Neuronal stem cell (in vitro differentiated cells): ENCODE measurements at regions not wholly inside any gene's neighbourhood (a gene's known extent, or its start where the extent isn't known, plus 50 kb on each side); places are given as distances from the start of the nearest gene placed in this dataset.

Experiments used
- DNase-seq: peaks from one replicate; pipeline ENCODE4 v3.0.0-alpha.2; 2013; ENCODE audit warnings: low spot score
- H2AFZ ChIP-seq: one replicate; pipeline ENCODE4 v1.6.1; 2013; ENCODE audit warnings: mild to moderate bottlenecking, low read length, inconsistent platforms
- H2AK5ac ChIP-seq: 2 replicates; pipeline ENCODE4 v1.6.1; 2013; ENCODE audit warnings: low read depth, mild to moderate bottlenecking, inconsistent platforms, low read length, moderate library complexity, mixed read lengths
- H2BK120ac ChIP-seq: 2 replicates; pipeline ENCODE4 v1.6.1; 2013; ENCODE audit warnings: low read depth, mild to moderate bottlenecking, inconsistent platforms, low read length, moderate library complexity, mixed read lengths
- H2BK12ac ChIP-seq: one replicate; pipeline ENCODE4 v1.6.1; 2013; ENCODE audit warnings: low read length, inconsistent platforms
- H2BK15ac ChIP-seq: 2 replicates; pipeline ENCODE4 v1.6.1; 2013; ENCODE audit warnings: mild to moderate bottlenecking, low read length, inconsistent platforms, mixed read lengths
- H2BK5ac ChIP-seq: one replicate; pipeline ENCODE4 v1.6.1; 2013; ENCODE audit warnings: inconsistent platforms, mild to moderate bottlenecking, low read length, moderate library complexity
- H3K14ac ChIP-seq: one replicate; pipeline ENCODE4 v1.6.1; 2013; ENCODE audit warnings: low read length, inconsistent platforms
- H3K18ac ChIP-seq: 2 replicates; pipeline ENCODE4 v1.6.1; 2013; ENCODE audit warnings: low read length, inconsistent platforms
- H3K23ac ChIP-seq: 2 replicates; pipeline ENCODE4 v1.6.1; 2013; ENCODE audit warnings: low read depth, mild to moderate bottlenecking, mixed read lengths, low read length, inconsistent platforms; ENCODE audit not compliant: poor library complexity
- H3K27ac ChIP-seq: replicated peaks from 3 replicates; pipeline ENCODE4 v1.5.1; 2013; ENCODE audit warnings: low read length, inconsistent platforms
- H3K27me3 ChIP-seq, 3 experiments: 2 replicates each; pipeline ENCODE4 v1.6.1; 2013; ENCODE audit warnings: low read length in 3 of 3, mild to moderate bottlenecking in 2 of 3, inconsistent platforms in 1 of 3, low read depth in 1 of 3, mixed read lengths in 1 of 3, moderate library complexity in 1 of 3; ENCODE audit not compliant: control insufficient read depth in 3 of 3, insufficient read depth in 3 of 3
- H3K36me3 ChIP-seq, 2 donors: replicated peaks in 1 of 2; 2 replicates each; pipeline ENCODE4 v1.6.1; 2013; ENCODE audit warnings: low read length in 2 of 2; ENCODE audit not compliant: control insufficient read depth in 2 of 2, insufficient read depth in 2 of 2
- H3K4ac ChIP-seq: 2 replicates; pipeline ENCODE4 v1.6.1; 2013; ENCODE audit warnings: inconsistent platforms, mild to moderate bottlenecking, low read length, moderate library complexity
- H3K4me1 ChIP-seq, 2 donors: 1 replicate in 1 of 2; 2 replicates in 1 of 2; pipeline ENCODE4 v1.6.1; 2013; ENCODE audit warnings: low read length in 2 of 2, low read depth in 1 of 2; ENCODE audit not compliant: control insufficient read depth in 2 of 2, insufficient read depth in 1 of 2
- H3K4me2 ChIP-seq: one replicate; pipeline ENCODE4 v1.6.1; 2013; ENCODE audit warnings: mild to moderate bottlenecking, low read length, inconsistent platforms; ENCODE audit not compliant: insufficient read depth, poor library complexity, severe bottlenecking
- H3K4me3 ChIP-seq, 2 donors: 2 replicates each; pipeline ENCODE4 v1.5.1; 2013; ENCODE audit warnings: low read length in 2 of 2, mild to moderate bottlenecking in 2 of 2, inconsistent platforms in 1 of 2, moderate library complexity in 1 of 2
- H3K79me1 ChIP-seq: one replicate; pipeline ENCODE4 v1.6.1; 2013; ENCODE audit warnings: low read depth, mild to moderate bottlenecking, inconsistent platforms, low read length, moderate library complexity
- H3K9ac ChIP-seq: one replicate; pipeline ENCODE4 v1.6.1; 2013; ENCODE audit warnings: mild to moderate bottlenecking, low read depth, low read length, inconsistent platforms; ENCODE audit not compliant: poor library complexity
- H3K9me3 ChIP-seq, 2 donors: replicated peaks in 1 of 2; 2 replicates each; pipeline versions ENCODE3 to v1.6.1; 2013; ENCODE audit warnings: low read length in 2 of 2, mild to moderate bottlenecking in 2 of 2, inconsistent platforms in 1 of 2, low read depth in 1 of 2, mixed read lengths in 1 of 2, moderate library complexity in 1 of 2; ENCODE audit not compliant: control insufficient read depth in 2 of 2, insufficient read depth in 1 of 2
- H4K8ac ChIP-seq: one replicate; pipeline ENCODE4 v1.6.1; 2013; ENCODE audit warnings: low read depth, mild to moderate bottlenecking, inconsistent platforms, low read length, moderate library complexity
- H4K91ac ChIP-seq: one replicate; pipeline ENCODE4 v1.6.1; 2013; ENCODE audit warnings: low read length, low read depth, mild to moderate bottlenecking, inconsistent platforms; ENCODE audit not compliant: poor library complexity
- WGBS, 2 donors: extraction: QIAGEN DNeasy Blood & Tissue Kit; methylation state at CpG; one replicate each; pipeline ENCODE4 v1.1.7; 2013; ENCODE audit warnings: missing lambda C conversion rate in 2 of 2, mixed read lengths in 1 of 2; ENCODE audit not compliant: insufficient read length in 2 of 2, insufficient replicate concordance in 1 of 2; ENCODE audit errors: extremely low coverage in 2 of 2; 5-methylcytosine and 5-hydroxymethylcytosine counted together

DNA sequence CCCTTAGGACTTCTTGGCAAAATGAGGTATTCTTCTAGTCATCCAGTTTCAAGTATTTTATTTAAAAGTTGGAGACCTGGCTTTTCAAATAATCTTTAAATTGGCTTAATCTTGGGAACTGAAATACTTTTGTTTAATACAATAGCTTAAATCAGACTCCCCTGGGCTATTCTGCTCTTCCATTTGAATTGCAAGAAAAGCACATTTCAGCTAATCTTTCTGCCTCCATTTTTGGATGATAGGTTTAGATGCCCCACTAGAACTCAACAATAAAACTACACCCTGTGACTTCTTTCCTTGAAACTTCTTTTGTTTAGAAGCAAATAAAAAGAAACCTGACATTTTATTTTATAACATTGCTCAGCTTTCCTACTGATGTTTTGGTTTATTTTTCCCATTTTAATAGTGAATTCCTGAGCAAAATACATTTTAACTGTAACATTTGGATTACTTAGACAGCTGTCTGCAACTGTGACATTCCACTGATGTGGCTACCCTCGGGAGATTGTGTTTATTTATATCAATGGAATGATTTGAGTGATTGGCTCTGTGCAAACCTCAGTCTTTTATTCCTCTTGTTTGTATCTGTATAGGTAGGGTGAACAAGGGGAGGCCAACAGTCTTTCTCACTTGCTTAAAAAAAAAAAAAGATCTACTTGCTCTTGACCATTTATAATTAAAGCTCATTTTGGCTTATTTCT, 1045.8 kb upstream of the CNTN5 start:
- Histone ChIP-seq H3K9ac (no peak overlapping the region), H3K14ac (no peak overlapping the region), H3K18ac (no peak overlapping the region), H2BK12ac (no peak overlapping the region), H3K4me1 (peaks cover 0 to 2% of the 10 kb centered on the region in 2 donors), H2AFZ (no peak overlapping the region), H3K4ac (no peak overlapping the region), H3K23ac (no peak overlapping the region), H2BK15ac (no peak overlapping the region), H2AK5ac (no peak overlapping the region), H3K27ac (no peak overlapping the region), H3K4me3 (no peak overlapping the region), H2BK120ac (no peak overlapping the region), H3K79me1 (no peaks in the 10 kb centered on the region), H2BK5ac (no peak overlapping the region), H4K91ac (no peak overlapping the region), H3K36me3 (no peaks in the 10 kb centered on the region), H4K8ac (no peak overlapping the region), H3K27me3 (no peaks in the 10 kb centered on the region), H3K4me2 (no peak overlapping the region), H3K9me3 (no peaks in the 10 kb centered on the region)
- no peak for DNase-seq
- WGBS, 2 donors, result no CpG with 5 or more reads among the region's 1 CpG

DNA sequence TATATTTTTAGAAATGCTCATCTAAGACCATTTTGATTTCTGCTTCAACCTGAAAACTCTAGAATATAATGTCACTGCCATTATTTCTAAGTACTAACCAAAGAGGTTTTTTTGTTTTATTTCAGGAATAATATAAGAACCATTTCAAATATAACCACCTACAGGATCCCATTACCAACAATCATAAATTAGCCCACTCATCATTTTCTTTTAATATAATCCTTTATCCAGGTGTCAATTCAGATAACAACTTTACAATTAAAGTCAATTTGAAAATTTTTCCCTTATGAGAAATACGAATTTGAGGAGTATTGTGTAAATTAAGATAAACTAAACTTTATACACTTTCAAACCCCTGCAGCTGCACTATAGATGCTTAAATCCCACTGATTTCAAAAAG, 1043.0 kb upstream of the CNTN5 start:
- H3K9me3 ChIP-seq, result no peaks in the 10 kb centered on the region
- H2BK15ac ChIP-seq, result no peak overlapping the region
- no peak overlapping the region for H3K23ac ChIP-seq
- no peak overlapping the region for H4K91ac ChIP-seq
- no peak overlapping the region for H3K27ac ChIP-seq
- H3K27me3 ChIP-seq, result no peaks in the 10 kb centered on the region
- no peak overlapping the region for H3K18ac ChIP-seq
- peaks cover 0 to 2% of the 10 kb centered on the region in 2 donors for H3K4me1 ChIP-seq
- H3K14ac ChIP-seq, result no peak overlapping the region
- no peak overlapping the region for H2AFZ ChIP-seq
- no peak overlapping the region for H3K4me3 ChIP-seq
- H3K36me3 ChIP-seq, result no peaks in the 10 kb centered on the region
- DNase-seq, result no peak
- H3K79me1 ChIP-seq, result no peaks in the 10 kb centered on the region
- no peak overlapping the region for H2BK120ac ChIP-seq
- WGBS, 2 donors, result no CpG with 5 or more reads among the region's 1 CpG
- H2BK12ac ChIP-seq, result no peak overlapping the region
- H4K8ac ChIP-seq, result no peak overlapping the region
- no peak overlapping the region for H2AK5ac ChIP-seq
- no peak overlapping the region for H2BK5ac ChIP-seq
- H3K4ac ChIP-seq, result no peak overlapping the region
- H3K4me2 ChIP-seq, result no peak overlapping the region
- no peak overlapping the region for H3K9ac ChIP-seq

GRCh38 chr11:97979741-97980140, 1041.0 kb upstream of the CNTN5 start:
- no peak overlapping the region for H3K27ac ChIP-seq
- no peak overlapping the region for H3K23ac ChIP-seq
- no peak overlapping the region for H2BK12ac ChIP-seq
- H3K9me3 ChIP-seq, result no peaks in the 10 kb centered on the region
- H2AFZ ChIP-seq, result no peak overlapping the region
- H3K4me1 ChIP-seq, result no peaks in the 10 kb centered on the region
- no peak overlapping the region for H2BK15ac ChIP-seq
- no CpG with 5 or more reads among the region's 2 CpGs for WGBS, 2 donors
- no peak overlapping the region for H3K14ac ChIP-seq
- no peak overlapping the region for H2AK5ac ChIP-seq
- no peaks in the 10 kb centered on the region for H3K79me1 ChIP-seq
- no peak overlapping the region for H3K9ac ChIP-seq
- no peaks in the 10 kb centered on the region for H3K36me3 ChIP-seq
- DNase-seq, result no peak
- H3K18ac ChIP-seq, result no peak overlapping the region
- no peak overlapping the region for H2BK5ac ChIP-seq
- H3K4me2 ChIP-seq, result no peak overlapping the region
- H3K4ac ChIP-seq, result no peak overlapping the region
- no peak overlapping the region for H3K4me3 ChIP-seq
- no peak overlapping the region for H2BK120ac ChIP-seq
- no peak overlapping the region for H4K91ac ChIP-seq
- H4K8ac ChIP-seq, result no peak overlapping the region
- no peaks in the 10 kb centered on the region for H3K27me3 ChIP-seq

DNA sequence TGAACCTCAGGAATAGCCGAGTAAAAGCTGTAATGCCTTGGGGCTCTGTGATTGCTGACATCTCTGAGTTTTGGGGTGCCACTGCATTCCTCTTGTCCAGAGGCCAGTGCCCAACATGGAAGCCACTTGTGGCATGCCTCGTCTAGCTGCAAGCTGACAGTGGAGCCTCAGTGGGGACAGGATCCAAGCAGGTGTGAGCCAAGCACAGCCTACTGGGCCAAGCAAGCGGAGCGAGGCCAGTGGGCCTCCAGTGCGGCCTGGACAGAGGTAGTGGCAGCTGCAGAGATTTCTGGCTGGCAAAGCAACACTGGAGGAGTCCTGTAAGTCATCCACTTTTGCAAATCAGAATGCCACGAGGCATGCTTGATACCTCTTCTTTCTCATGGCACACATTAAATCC, 1038.2 kb upstream of the CNTN5 start:
- Histone ChIP-seq H3K14ac (no peak overlapping the region), H3K4me1 (no peaks in the 10 kb centered on the region), H2BK15ac (no peak overlapping the region), H2BK5ac (no peak overlapping the region), H3K4me3 (peak overlapping the region in 1 of 2 donors; percentile 30), H3K9ac (no peak overlapping the region), H3K18ac (no peak overlapping the region), H2AK5ac (no peak overlapping the region), H3K23ac (no peak overlapping the region), H3K27ac (no peak overlapping the region), H3K9me3 (no peaks in the 10 kb centered on the region), H3K4me2 (no peak overlapping the region), H4K91ac (no peak overlapping the region), H2BK12ac (no peak overlapping the region), H4K8ac (no peak overlapping the region), H3K79me1 (no peaks in the 10 kb centered on the region), H3K27me3 (no peaks in the 10 kb centered on the region), H2AFZ (no peak overlapping the region), H2BK120ac (no peak overlapping the region), H3K4ac (no peak overlapping the region), H3K36me3 (no peaks in the 10 kb centered on the region)
- DNase-seq, result no peak
- no CpG with 5 or more reads among the region's 6 CpGs for WGBS, 2 donors
